ENCODE measurements at regions not wholly inside any gene's neighbourhood (a gene's known extent, or its start where the extent isn't known, plus 50 kb on each side); places are given as distances from the start of the nearest gene placed in this dataset.

GRCh38 chr13:78753435-78753834, 94.5 kb upstream of the OBI1 start:
- H4K20me1 ChIP-seq (ENCODE audit: insufficient read depth, low read length): no peaks in the 10 kb centered on the region
- TF ChIP-seq, protein P1, sequence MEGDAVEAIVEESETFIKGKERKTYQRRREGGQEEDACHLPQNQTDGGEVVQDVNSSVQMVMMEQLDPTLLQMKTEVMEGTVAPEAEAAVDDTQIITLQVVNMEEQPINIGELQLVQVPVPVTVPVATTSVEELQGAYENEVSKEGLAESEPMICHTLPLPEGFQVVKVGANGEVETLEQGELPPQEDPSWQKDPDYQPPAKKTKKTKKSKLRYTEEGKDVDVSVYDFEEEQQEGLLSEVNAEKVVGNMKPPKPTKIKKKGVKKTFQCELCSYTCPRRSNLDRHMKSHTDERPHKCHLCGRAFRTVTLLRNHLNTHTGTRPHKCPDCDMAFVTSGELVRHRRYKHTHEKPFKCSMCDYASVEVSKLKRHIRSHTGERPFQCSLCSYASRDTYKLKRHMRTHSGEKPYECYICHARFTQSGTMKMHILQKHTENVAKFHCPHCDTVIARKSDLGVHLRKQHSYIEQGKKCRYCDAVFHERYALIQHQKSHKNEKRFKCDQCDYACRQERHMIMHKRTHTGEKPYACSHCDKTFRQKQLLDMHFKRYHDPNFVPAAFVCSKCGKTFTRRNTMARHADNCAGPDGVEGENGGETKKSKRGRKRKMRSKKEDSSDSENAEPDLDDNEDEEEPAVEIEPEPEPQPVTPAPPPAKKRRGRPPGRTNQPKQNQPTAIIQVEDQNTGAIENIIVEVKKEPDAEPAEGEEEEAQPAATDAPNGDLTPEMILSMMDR (IDR thresholded peaks at IDR 0.05; ENCODE audit: low read depth, low read length): no peak
- TF ChIP-seq EZH2phosphoT487 (IDR thresholded peaks at IDR 0.05; ENCODE audit: low read depth): no peak
- H3K4me1 ChIP-seq (ENCODE audit: low read length): peaks cover 6% of the 10 kb centered on the region
- no peaks in the 10 kb centered on the region for H3K9me3 ChIP-seq (ENCODE audit: insufficient read depth, low read length)
- no peaks in the 10 kb centered on the region for H3K79me2 ChIP-seq (ENCODE audit: low read length)
- H3K27me3 ChIP-seq (ENCODE audit: low read depth, low read length): no peaks in the 10 kb centered on the region
- H2AFZ ChIP-seq (ENCODE audit: low read depth, low read length): no peak overlapping the region
- H3K4me3 ChIP-seq (ENCODE audit: low read length): no peak overlapping the region
- H3K4me2 ChIP-seq (ENCODE audit: low read length): no peak overlapping the region
- no peak overlapping the region for H3K9ac ChIP-seq (ENCODE audit: low read length)
- no peak overlapping the region for H3K27ac ChIP-seq (ENCODE audit: low read length)
- H3K36me3 ChIP-seq (replicated peaks; ENCODE audit: low read depth, low read length): no peaks in the 10 kb centered on the region

DNA sequence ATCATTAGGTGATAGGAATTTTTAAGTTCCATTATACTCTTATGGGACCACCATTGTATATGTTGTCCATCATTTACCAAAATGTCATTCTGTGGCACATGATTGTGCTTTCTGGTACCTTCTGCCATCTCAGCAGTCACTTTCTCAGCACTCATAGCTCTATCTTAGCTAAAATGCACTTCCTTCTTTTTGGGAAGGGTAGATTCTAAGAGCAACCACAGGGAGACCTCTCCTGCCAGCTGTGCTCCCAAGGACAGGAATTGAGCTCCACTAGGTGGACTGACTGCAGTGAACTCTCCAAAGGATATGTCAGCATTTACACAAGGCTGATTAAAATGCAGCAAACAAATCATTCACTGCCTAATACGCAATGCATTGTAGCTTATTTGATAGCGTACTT, 91.8 kb upstream of the OBI1 start:
- no peak overlapping the region for H3K4me3 ChIP-seq (ENCODE audit: low read length)
- H3K27me3 ChIP-seq (ENCODE audit: low read depth, low read length): no peaks in the 10 kb centered on the region
- TF ChIP-seq EZH2phosphoT487 (IDR thresholded peaks at IDR 0.05; ENCODE audit: low read depth): no peak
- H3K4me2 ChIP-seq (ENCODE audit: low read length): no peak overlapping the region
- no peaks in the 10 kb centered on the region for H3K36me3 ChIP-seq (replicated peaks; ENCODE audit: low read depth, low read length)
- H2AFZ ChIP-seq (ENCODE audit: low read depth, low read length): no peak overlapping the region
- no peak overlapping the region for H3K27ac ChIP-seq (ENCODE audit: low read length)
- H3K79me2 ChIP-seq (ENCODE audit: low read length): no peaks in the 10 kb centered on the region
- peaks cover 27% of the 10 kb centered on the region for H3K4me1 ChIP-seq (ENCODE audit: low read length)
- no peaks in the 10 kb centered on the region for H3K9me3 ChIP-seq (ENCODE audit: insufficient read depth, low read length)
- H4K20me1 ChIP-seq (ENCODE audit: insufficient read depth, low read length): no peaks in the 10 kb centered on the region
- no peak overlapping the region for H3K9ac ChIP-seq (ENCODE audit: low read length)

- H3K9me3 ChIP-seq (ENCODE audit: insufficient read depth, low read length): no peaks in the 10 kb centered on the region
- no peaks in the 10 kb centered on the region for H3K27me3 ChIP-seq (ENCODE audit: low read depth, low read length)
- H3K27ac ChIP-seq (ENCODE audit: low read length): no peak overlapping the region
- H3K9ac ChIP-seq (ENCODE audit: low read length): no peak overlapping the region
- TF ChIP-seq EZH2phosphoT487 (IDR thresholded peaks at IDR 0.05; ENCODE audit: low read depth): no peak
- TF ChIP-seq, protein P1 (IDR thresholded peaks at IDR 0.05; ENCODE audit: low read depth, low read length): no peak
- no peak overlapping the region for H3K4me2 ChIP-seq (ENCODE audit: low read length)
- no peaks in the 10 kb centered on the region for H3K36me3 ChIP-seq (replicated peaks; ENCODE audit: low read depth, low read length)
- no peaks in the 10 kb centered on the region for H3K79me2 ChIP-seq (ENCODE audit: low read length)
- peaks cover 51% of the 10 kb centered on the region for H3K4me1 ChIP-seq (ENCODE audit: low read length)
- H3K4me3 ChIP-seq (ENCODE audit: low read length): no peak overlapping the region
- no peak overlapping the region for H2AFZ ChIP-seq (ENCODE audit: low read depth, low read length)
- H4K20me1 ChIP-seq (ENCODE audit: insufficient read depth, low read length): no peaks in the 10 kb centered on the region
Observed at GRCh38 chr13:78743973-78744372, 85.0 kb upstream of the OBI1 start.

GRCh38 chr13:78742659-78743058, 83.7 kb upstream of the OBI1 start:
- H3K4me2 ChIP-seq (ENCODE audit: low read length): peak overlapping the region; percentile 62
- H3K4me1 ChIP-seq (ENCODE audit: low read length): peaks cover 38% of the 10 kb centered on the region
- H3K9ac ChIP-seq (ENCODE audit: low read length): peak overlapping the region; percentile 8; the same call in 1 of the 2 replicates
- H3K27ac ChIP-seq (ENCODE audit: low read length): peak overlapping the region; percentile 36
- H3K79me2 ChIP-seq (ENCODE audit: low read length): no peaks in the 10 kb centered on the region
- no peaks in the 10 kb centered on the region for H3K27me3 ChIP-seq (ENCODE audit: low read depth, low read length)
- H3K36me3 ChIP-seq (replicated peaks; ENCODE audit: low read depth, low read length): no peaks in the 10 kb centered on the region
- TF ChIP-seq, protein P1 (IDR thresholded peaks at IDR 0.05; ENCODE audit: low read depth, low read length): no peak
- no peak for TF ChIP-seq EZH2phosphoT487 (IDR thresholded peaks at IDR 0.05; ENCODE audit: low read depth)
- H4K20me1 ChIP-seq (ENCODE audit: insufficient read depth, low read length): no peaks in the 10 kb centered on the region
- H3K4me3 ChIP-seq (ENCODE audit: low read length): peak overlapping the region; percentile 47; the same call in 1 of the 2 replicates
- H2AFZ ChIP-seq (ENCODE audit: low read depth, low read length): peak overlapping the region; percentile 84
- no peaks in the 10 kb centered on the region for H3K9me3 ChIP-seq (ENCODE audit: insufficient read depth, low read length)

DNA sequence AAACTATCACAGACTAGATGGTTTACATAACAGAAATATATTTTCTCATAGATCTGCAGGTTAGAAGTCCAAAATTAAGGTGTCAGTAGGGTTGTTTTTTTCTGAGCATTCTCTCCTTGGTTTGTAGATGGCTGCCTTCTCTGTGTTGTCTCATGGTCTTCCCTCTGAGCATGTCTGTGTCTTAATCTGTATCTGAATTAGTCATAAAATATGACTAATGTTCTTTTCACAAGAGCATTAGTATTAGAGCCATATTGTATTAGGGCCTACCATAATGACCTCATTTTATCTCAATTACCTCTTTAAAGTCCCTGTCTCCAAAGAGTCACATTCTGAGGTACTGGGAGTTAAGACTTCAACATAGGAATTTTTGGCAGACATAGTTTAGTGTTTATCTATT, 77.2 kb upstream of the OBI1 start:
- H3K27me3 ChIP-seq (ENCODE audit: low read depth, low read length): no peaks in the 10 kb centered on the region
- H3K4me1 ChIP-seq (ENCODE audit: low read length): no peaks in the 10 kb centered on the region
- no peaks in the 10 kb centered on the region for H3K79me2 ChIP-seq (ENCODE audit: low read length)
- H3K36me3 ChIP-seq (replicated peaks; ENCODE audit: low read depth, low read length): no peaks in the 10 kb centered on the region
- H3K27ac ChIP-seq (ENCODE audit: low read length): no peak overlapping the region
- H3K4me3 ChIP-seq (ENCODE audit: low read length): no peak overlapping the region
- TF ChIP-seq, protein P1 (IDR thresholded peaks at IDR 0.05; ENCODE audit: low read depth, low read length): no peak
- TF ChIP-seq EZH2phosphoT487 (IDR thresholded peaks at IDR 0.05; ENCODE audit: low read depth): no peak
- H3K4me2 ChIP-seq (ENCODE audit: low read length): no peak overlapping the region
- no peak overlapping the region for H2AFZ ChIP-seq (ENCODE audit: low read depth, low read length)
- H4K20me1 ChIP-seq (ENCODE audit: insufficient read depth, low read length): no peaks in the 10 kb centered on the region
- H3K9ac ChIP-seq (ENCODE audit: low read length): no peak overlapping the region
- H3K9me3 ChIP-seq (ENCODE audit: insufficient read depth, low read length): no peaks in the 10 kb centered on the region

All from OCI-LY3 (cell line).